ENCODE measurements at regions not wholly inside any gene's neighbourhood (a gene's known extent, or its start where the extent isn't known, plus 50 kb on each side); places are given as distances from the start of the nearest gene placed in this dataset.

DNA sequence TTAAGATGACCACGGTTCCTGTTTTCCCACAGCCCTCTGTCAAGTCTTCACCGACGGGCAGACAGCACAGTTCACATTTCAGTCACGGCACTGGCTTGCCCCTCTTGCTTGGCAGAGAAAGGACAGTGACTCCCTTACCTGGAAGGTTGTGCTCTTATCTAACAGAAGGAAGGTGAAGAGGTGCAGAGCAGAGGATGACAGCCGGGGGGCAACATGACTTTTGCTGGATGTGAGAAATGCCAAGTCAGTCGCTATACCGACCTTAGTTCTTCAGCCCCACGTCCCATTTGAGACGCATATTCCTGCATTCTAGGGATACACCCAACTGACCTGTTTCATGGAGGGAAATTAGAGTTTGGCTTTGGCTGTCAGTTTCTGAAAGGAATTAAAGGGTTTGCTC lies 492.3 kb downstream of the NPIPA7 start:
- CTCF ChIA-PET: interaction anchor here (2.2 kb wide), 1 partner anchor 10 kb away, joined by 8 read pairs; no protein-coding TSS in a partner anchor
- POLR2A ChIA-PET: no interaction called here

GRCh38 chr16:16877061-16877460 lies 498.1 kb downstream of the NPIPA7 start:
- no peak for DNase-seq (ENCODE audit: extremely low spot score)
- no peak for TF ChIP-seq CTCF (IDR thresholded peaks at IDR 0.05; ENCODE audit: control extremely low read depth, extremely low read depth, low read depth, missing control alignments)
- CTCF ChIA-PET: interaction anchor here (0.9 to 1.7 kb wide), 3 partner anchors 13 to 192 kb away, joined by 3 to 4 read pairs (median 3); no protein-coding TSS in a partner anchor
- POLR2A ChIA-PET: no interaction called here

More for the DNA sequence above, 492.3 kb downstream of the NPIPA7 start:
- DNase-seq (ENCODE audit: extremely low spot score): no peak
- TF ChIP-seq CTCF (IDR thresholded peaks at IDR 0.05; ENCODE audit: control extremely low read depth, extremely low read depth, low read depth, missing control alignments): no peak

- TF ChIP-seq CTCF (IDR thresholded peaks at IDR 0.05; ENCODE audit: control extremely low read depth, extremely low read depth, low read depth, missing control alignments): no peak
- ChIA-PET POLR2A (interaction anchor here (0.6 kb wide), 1 partner anchor 17 kb away, joined by 3 read pairs; no protein-coding TSS in a partner anchor), CTCF (interaction anchor here (1.0 to 1.9 kb wide), 4 partner anchors 10 to 19 kb away, joined by 3 to 7 read pairs (median 4); no protein-coding TSS in a partner anchor)
- DNase-seq (ENCODE audit: extremely low spot score): no peak
Measured at GRCh38 chr16:16879567-16880251, 500.8 kb downstream of the NPIPA7 start.

- no peak for DNase-seq (ENCODE audit: extremely low spot score)
- no peak for TF ChIP-seq CTCF (IDR thresholded peaks at IDR 0.05; ENCODE audit: control extremely low read depth, extremely low read depth, low read depth, missing control alignments)
- ChIA-PET POLR2A (no interaction called here), CTCF (no interaction called here)
Measured at GRCh38 chr16:16881814-16882213, 502.9 kb downstream of the NPIPA7 start.

GRCh38 chr16:16882766-16883165 lies 503.8 kb downstream of the NPIPA7 start:
- no peak for TF ChIP-seq CTCF (IDR thresholded peaks at IDR 0.05; ENCODE audit: control extremely low read depth, extremely low read depth, low read depth, missing control alignments)
- ChIA-PET POLR2A (no interaction called here), CTCF (no interaction called here)
- DNase-seq (ENCODE audit: extremely low spot score): no peak

DNA sequence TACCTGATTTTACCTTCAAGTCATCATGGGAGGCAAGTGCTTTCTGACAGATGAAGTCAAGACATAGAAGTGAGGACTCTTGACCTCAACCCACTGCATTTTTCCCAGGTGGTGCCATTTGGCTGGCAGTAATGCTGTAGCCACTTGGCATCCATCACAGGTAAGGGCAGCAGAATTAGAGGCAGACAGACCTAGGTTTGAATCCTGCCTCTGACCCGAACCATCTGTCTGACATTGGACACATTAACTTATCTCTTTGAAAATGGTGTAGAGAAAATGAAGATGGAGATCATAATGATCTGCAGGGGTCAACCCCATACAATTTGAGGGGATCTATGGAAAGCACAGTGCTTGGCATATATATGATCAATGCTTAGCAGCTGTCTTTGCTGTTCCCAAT lies 505.5 kb downstream of the NPIPA7 start:
- CTCF ChIA-PET: no interaction called here
- POLR2A ChIA-PET: no interaction called here
- DNase-seq (ENCODE audit: extremely low spot score): no peak
- no peak for TF ChIP-seq CTCF (IDR thresholded peaks at IDR 0.05; ENCODE audit: control extremely low read depth, extremely low read depth, low read depth, missing control alignments)
